ENCODE measurements at regions not wholly inside any gene's neighbourhood (a gene's known extent, or its start where the extent isn't known, plus 50 kb on each side); places are given as distances from the start of the nearest gene placed in this dataset.

- no peak for DNase-seq (ENCODE audit: low spot score)
Observed at GRCh38 chr5:5005353-5005752, 134.8 kb upstream of the ADAMTS16 start.

- DNase-seq (ENCODE audit: low spot score) = no peak
Observed at GRCh38 chr5:5006548-5006947, 133.6 kb upstream of the ADAMTS16 start.

GRCh38 chr5:5009240-5009639 is 130.9 kb upstream of the ADAMTS16 start:
- DNase-seq (ENCODE audit: low spot score) = no peak

- no peak for DNase-seq (ENCODE audit: low spot score)
Observed at GRCh38 chr5:5011151-5011550, 129.0 kb upstream of the ADAMTS16 start.

GRCh38 chr5:5014586-5015235 is 125.4 kb upstream of the ADAMTS16 start:
- DNase-seq (ENCODE audit: low spot score) = no peak

GRCh38 chr5:5017827-5018577 is 122.1 kb upstream of the ADAMTS16 start:
- DNase-seq (ENCODE audit: low spot score) = no peak

- no peak for DNase-seq (ENCODE audit: low spot score)
Observed at GRCh38 chr5:5018578-5018970, 121.6 kb upstream of the ADAMTS16 start.

- no peak for DNase-seq (ENCODE audit: low spot score)
Observed at GRCh38 chr5:5021436-5021835, 118.7 kb upstream of the ADAMTS16 start.

- DNase-seq (ENCODE audit: low spot score) = no peak
Observed at GRCh38 chr5:5025098-5025773, 114.9 kb upstream of the ADAMTS16 start.

GRCh38 chr5:5025774-5026408 is 114.2 kb upstream of the ADAMTS16 start:
- DNase-seq (ENCODE audit: low spot score) = no peak

GRCh38 chr5:5026409-5026785 is 113.7 kb upstream of the ADAMTS16 start:
- DNase-seq (ENCODE audit: low spot score) = no peak

GRCh38 chr5:5031665-5032064 is 108.5 kb upstream of the ADAMTS16 start:
- DNase-seq (ENCODE audit: low spot score) = no peak

- DNase-seq (ENCODE audit: low spot score) = no peak
Observed at GRCh38 chr5:5037674-5038073, 102.5 kb upstream of the ADAMTS16 start.

GRCh38 chr5:5039918-5040317 is 100.2 kb upstream of the ADAMTS16 start:
- DNase-seq (ENCODE audit: low spot score) = no peak

- DNase-seq (ENCODE audit: low spot score) = no peak
Observed at GRCh38 chr5:5040712-5041111, 99.4 kb upstream of the ADAMTS16 start.

GRCh38 chr5:5042806-5043205 is 97.3 kb upstream of the ADAMTS16 start:
- no peak for DNase-seq (ENCODE audit: low spot score)

GRCh38 chr5:5043346-5043745 is 96.8 kb upstream of the ADAMTS16 start:
- DNase-seq (ENCODE audit: low spot score) = no peak

- no peak for DNase-seq (ENCODE audit: low spot score)
Observed at GRCh38 chr5:5044247-5044840, 95.8 kb upstream of the ADAMTS16 start.

- DNase-seq (ENCODE audit: low spot score) = no peak
Observed at GRCh38 chr5:5046680-5047502, 93.2 kb upstream of the ADAMTS16 start.

GRCh38 chr5:5050801-5051200 is 89.3 kb upstream of the ADAMTS16 start:
- no peak for DNase-seq (ENCODE audit: low spot score)

- no peak for DNase-seq (ENCODE audit: low spot score)
Observed at GRCh38 chr5:5055712-5056111, 84.4 kb upstream of the ADAMTS16 start.

GRCh38 chr5:5061836-5062235 is 78.3 kb upstream of the ADAMTS16 start:
- no peak for DNase-seq (ENCODE audit: low spot score)
